ENCODE measurements at regions not wholly inside any gene's neighbourhood (a gene's known extent, or its start where the extent isn't known, plus 50 kb on each side); places are given as distances from the start of the nearest gene placed in this dataset.

DNA sequence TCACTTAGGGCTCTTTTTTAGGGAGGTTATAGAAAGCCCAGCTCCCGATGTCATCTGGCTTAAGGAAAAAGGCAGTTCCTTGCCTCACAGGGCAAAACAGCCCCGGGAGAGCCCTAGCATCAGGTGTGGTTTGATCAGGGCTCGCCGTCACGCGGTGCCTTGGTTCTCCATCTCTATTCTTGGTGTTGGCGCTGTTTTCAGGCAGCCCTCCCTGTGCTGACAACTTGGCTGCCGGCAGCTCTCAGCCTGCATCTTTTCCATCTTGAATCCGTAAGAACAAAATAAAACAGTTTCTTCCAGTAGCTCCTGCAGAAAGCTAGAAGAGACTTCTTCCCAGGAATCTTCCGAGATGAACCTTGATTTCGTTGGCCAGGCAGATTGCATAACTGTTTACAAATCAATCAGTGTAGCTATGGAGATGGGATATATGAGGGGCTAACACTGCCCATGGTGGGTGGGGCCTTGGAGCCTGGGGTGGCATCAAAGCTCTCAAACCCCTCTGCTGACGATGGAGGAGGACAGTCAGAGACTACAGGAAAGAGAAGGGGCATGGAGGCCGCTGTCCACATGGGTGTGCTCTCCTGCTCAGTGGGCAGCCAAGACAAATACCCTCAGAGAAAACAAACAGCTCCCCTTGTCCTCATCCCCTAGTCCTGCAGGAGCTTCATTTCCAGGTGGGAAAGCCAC, 370.7 kb upstream of the C1orf174 start:
- DNase-seq (ENCODE audit: low read depth in 2 of 2): no peak

DNA sequence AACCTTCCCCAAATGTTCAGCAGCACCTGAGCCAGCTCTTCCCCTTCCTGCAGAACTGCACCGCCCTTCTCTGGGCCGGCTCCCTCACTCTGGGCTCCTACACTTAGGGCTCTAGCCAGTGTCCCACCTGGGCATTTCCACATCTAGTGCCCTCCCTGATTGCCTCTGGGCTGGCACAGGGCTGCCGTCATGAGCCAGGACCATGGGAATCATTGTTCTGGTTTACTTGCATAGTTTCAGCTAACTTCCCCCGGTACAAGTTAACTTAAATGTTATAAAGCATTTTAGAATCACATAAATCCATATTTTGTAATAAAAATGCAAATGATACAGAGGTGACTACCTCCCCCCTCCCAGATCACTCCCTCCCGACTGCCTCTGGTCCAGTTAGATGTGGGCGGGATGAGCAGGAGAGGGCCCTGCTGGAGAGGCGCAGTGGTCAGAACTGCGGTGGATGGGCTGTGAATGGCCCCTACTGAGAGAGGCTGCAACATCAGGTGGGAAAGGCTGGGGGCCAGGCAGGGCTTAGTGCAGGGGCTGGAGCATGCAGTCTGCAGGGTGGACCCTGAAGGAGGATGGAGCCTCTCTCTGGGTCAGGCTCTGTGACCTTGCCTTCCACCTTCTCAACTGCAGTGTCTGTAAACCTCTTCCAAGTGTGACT, 371.4 kb upstream of the C1orf174 start:
- no peak for DNase-seq (ENCODE audit: low read depth in 2 of 2)

DNA sequence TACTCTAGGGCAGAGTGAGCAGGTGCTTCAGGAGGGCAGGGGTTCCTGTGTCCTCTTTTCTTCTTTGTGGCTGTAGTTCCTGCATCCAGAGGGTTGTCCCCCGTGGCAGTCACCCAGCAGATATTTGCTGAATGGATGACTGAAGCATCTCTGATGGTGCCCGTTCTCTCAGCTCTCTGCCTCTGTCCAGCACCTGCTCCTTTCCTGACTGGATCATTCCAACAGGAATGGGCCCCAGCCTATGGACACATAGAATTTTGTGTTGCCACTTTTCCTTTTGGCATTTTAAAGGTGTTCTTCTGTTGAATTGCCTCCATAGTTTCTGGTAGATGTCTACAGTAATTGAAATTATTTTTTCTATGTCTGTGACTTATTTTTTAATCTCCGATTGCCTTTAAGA, 372.5 kb upstream of the C1orf174 start:
- DNase-seq (ENCODE audit: low read depth in 2 of 2): no peak

DNA sequence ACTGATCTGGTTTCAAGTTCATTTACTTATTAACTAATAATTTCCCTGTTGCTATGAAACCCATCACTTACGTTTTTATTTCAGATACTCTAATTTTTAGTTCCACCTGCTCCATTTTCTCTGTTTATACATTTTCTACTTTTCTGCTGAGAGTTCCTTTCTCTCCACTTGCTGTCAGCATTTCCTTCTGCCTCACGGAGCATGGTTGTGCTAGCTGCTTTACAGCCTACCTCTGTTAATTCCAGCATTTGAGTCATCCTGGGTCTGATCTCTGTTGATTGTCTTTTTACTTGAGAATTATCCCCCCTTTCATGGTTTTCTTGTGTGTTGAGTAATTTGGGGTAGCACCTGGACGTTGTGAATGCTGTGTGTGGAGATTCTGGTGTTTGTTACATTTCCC, 373.2 kb upstream of the C1orf174 start:
- no peak for DNase-seq (ENCODE audit: low read depth in 2 of 2)

DNA sequence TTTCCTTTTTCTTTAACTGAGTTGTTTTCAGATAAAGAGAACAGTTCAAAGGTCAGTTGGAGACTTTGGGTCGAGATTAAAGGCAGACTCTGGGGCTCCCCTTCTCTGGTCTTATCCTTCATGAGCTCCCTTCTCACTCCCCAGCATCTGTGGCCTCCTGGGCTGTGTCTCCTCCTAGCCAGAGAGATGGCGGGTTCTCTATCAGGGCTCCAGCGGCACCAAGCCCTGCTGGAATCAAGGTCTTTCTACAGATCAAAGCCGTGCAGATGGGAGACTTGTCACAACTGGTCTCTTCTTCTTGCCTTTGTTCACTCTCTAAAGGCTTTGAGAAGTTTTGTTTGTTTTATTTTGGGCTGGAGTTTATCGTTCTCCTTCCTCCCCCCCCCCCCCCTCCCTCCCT, 373.7 kb upstream of the C1orf174 start:
- no peak for DNase-seq (ENCODE audit: low read depth in 2 of 2)

DNA sequence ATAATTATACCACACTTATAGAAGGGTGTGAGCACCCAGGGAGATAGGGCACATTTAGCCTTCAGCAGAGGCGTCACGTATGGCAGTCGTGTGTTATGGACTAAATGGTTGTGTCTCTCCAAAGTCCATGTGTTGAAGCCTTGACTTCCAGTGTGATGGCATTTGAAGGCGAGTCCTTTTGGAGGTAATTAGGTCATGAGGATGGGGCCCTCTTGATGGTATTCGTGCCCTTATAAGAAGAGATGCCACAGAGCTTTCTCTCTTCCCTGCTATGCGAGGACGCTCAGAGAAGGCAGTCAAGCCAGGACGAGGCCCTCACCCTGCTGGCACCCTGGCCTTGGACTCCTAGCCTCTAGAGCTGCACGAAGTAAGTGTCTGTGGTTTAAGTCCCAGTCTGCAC, 375.0 kb upstream of the C1orf174 start:
- DNase-seq (ENCODE audit: low read depth in 2 of 2): no peak

DNA sequence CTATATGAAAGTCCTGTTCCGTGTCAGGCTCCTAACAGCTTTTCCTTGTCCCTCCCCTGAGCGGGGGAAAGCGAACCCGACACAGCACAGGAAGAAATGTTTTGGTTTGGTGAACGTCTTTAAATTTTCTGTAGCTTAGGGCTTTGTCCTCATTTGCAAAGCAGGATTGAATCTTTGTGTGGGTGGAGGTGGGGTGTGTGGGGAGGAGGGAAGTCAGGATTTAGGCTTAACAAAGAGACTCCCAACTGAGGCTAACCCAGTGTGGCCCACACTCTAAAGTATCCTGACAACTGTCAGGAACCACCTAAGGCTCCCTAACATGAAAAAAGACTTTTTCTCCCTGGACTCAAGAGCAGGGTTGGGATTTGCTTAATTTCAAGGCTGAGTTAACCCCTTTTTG, 376.2 kb upstream of the C1orf174 start:
- DNase-seq (ENCODE audit: low read depth in 2 of 2): no peak

DNA sequence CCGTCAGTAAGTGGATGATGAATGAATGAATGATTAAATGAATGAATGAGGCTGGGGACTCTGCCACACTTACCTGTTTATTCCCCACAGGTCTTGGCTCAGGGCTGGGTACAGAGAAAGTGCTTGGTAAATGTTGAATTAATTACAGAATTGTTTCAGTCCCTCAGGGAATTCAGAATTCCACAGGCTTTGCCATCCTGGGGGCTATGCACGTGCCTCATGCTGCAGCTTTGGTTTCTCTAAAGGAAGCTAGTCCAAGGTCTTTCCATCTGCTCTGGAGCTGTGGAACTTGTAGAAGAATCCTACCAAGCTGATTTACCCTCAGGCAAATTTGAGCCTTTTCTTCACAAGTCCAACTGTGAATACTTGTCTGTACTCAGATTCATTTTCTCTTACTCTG, 376.8 kb upstream of the AJAP1 start:
- no peak for DNase-seq (ENCODE audit: low read depth in 2 of 2)

DNA sequence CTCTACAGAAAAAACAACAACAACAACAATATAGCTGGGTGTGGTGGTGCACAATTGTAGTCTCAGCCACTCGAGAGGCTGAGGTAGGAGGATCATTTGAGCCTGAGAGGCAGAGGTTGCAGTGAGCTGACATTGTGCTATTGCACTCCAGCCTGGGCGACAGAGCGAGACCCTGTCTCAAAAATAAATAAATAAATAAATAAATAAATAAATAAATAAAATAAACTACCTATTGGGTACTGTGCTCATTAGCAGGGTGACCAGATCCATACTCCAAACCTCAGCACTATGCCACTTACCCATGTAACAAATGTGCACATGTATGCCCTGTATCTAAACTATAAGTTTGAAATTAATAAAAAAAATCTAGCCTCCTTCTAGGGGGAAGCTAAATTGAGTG, 369.4 kb upstream of the AJAP1 start:
- no peak for DNase-seq (ENCODE audit: low read depth in 2 of 2)

DNA sequence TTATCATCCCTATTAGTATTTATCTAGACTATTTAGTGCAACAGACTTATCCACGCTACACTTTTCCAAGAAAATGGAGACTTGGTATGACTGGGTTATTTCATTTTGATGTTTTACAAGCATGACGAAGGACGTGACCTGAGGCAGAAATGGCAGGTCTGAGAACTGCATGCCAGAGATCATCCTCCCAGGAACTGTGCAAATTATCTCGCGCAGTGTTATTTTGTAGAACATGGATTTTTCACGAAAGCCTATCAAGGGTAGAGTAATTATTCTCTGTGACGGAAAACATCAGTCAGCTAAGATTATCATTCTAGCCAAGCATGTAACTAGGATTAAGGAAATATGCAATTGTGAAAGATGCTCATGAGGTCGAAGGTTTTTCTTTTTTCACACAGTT, 361.5 kb upstream of the AJAP1 start:
- DNase-seq (ENCODE audit: low read depth in 2 of 2): no peak

DNA sequence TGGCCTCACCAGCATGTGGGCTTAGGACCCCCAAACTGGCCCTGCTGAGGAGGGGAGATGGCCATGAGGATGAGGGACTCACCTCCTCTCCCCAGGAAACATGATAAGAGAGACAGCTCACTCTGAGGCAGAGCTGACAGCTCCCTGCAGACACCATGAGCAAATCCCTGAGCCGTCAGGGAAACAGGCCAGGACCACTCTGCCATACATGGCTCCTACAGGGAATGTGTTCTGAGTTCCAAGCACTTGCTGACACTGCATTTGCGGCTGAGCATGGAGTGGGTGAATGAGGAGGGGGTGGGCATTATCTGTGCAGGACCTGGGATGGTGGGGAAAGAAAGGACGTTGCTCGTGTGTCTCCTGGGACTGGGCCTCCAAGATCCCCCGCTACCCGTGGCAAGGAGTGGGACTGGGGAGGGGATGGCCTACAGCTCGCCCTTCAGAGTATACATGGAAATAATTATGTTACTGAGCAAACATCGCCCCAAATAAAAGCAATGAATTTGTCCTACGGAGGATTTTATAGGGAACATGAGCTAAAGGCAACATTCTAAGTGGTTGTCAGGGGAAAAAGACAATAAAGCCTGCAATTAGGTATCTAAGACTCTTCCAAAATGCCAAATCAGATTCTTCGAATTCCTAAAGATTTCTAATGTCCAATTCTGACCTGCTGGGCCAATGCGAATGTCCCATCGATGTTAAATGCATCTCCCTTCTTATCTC, 355.9 kb upstream of the AJAP1 start:
- no peak for DNase-seq (ENCODE audit: low read depth in 2 of 2)

DNA sequence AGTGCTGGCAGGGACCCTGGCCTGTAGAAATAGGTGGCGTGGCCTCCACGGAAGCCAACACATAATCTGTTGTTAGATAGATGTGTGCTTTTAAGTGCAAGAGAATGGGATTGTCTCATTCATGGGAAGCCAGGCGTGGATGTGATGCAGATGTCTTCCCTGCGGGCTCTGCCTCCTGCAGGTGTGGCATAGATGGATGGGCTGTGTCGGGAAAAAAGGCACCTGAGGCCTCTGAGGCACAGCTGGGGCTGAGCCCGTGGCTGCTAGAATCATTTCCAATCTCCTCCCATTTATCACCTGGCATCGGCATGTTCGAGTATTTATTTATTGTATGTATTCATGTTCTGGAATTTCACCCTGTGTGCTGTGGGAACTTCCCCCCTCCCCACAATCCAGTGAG, 353.4 kb upstream of the AJAP1 start:
- DNase-seq (ENCODE audit: low read depth in 2 of 2): no peak

DNA sequence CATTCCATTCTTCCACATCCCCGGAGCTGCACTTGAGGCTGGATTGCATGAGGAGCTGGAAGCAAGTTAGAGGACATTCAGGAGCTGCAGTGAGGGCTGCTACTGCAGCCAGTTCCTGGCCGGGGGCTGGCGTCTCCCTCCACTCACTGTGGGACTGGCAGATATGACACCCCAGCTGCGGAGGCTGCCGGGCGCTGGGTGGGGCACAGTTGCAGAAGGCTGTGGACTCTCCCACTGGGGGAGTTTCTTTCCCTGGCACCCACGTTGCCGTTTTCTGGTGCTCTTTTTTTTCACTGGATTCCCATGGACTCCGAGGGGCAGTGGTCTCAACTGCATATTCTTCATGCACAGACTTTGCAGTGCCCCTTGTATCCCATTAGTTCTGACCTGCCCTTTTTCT, 351.1 kb upstream of the AJAP1 start:
- no peak for DNase-seq (ENCODE audit: low read depth in 2 of 2)

DNA sequence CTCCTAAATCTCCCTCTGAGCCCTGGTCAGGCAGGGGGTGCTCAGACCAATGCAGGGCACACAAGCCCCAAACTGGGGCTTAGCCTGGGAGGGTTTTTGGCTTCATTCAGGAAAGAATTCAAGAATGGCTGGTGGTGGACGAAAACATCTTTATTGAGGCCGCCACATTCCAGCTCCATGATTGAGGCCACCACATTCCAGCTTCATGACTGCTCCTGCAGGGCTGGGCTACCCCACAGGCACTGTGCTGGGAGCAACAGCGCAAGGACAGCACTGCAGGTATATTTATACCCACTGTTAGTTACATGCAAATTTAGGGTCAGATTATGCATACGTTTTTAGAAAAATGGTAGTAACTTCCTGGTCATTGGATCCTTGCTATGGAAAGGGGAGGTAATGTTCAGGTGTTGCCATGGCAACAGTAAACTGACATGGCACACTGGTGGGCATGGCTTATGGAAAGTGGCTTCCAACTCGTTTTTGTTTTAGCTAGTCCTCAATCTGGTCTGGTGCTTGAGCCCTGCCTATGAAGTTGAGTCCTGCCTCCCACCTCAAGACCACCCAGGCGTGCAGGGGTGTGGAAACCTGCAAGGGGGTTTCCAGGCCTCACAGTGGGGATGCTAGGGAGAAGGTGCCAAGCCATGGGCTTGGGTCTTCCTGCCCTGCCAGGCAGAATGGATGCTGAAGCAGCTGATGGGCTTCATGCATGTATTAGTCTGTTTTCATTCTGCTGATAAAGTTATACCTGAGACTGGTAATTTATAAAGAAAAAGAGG, 348.7 kb upstream of the AJAP1 start:
- DNase-seq (ENCODE audit: low read depth in 2 of 2): no peak

DNA sequence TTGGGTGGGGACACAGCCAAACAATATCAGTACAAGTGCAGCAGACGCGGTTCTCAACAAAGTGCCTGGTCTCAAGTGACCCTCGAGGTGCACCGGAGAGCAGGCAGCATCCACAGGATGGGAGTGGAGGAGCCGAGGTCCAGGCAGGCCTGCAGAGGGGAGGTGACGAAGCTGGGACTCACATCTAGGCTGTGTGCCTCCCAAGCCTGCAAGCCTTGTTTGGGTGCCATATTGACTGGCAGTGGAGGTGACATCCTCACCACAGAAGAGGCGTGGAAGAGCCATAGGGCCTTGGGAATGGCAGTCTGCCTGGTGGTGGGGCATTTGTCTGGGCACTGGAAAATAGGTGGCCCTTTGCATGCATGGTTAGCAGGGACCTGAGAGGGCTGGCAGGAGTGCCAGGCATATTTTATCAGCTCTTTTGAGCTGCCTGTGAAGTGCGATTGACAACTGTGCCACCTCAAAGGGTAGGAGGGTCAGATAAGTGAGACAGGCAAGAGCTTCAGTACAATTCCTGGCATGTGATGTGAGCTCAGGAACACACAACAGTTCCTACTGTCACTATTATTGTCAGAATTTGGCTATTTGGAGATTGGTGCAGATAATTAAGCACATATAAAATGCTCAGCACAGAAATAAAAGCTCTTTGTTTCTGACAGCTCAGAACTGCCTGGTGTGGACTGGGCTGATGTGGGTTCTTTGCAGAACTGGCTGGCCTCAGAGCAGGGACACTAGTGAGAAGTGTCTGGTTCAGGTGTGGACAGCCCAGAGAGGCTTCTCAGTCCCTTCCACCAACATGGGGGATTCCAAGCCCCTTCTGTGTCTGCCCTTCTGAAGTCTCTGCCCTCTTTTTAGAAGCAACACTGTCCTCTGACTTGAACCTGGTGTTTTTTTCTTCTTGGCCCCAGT, 347.6 kb upstream of the AJAP1 start:
- no peak for DNase-seq (ENCODE audit: low read depth in 2 of 2)

DNA sequence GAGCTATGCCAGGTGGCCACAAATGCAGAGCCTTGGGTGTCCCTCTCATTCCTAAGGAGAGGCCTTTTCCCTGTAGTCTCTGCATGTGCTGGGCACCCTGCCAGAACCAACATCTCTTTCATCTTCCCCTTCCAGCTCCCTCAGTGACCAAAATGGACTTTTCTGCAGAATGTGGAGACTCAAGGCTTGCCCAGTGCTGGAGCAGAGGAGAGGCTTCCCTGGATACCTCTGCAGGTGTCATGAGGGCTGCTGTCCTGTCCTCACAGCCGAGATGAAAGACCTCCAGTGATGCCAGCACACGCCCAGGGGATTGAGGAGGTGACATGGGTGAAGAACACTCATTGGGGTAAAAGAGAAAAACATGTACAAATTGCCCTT, 347.0 kb upstream of the AJAP1 start:
- DNase-seq (ENCODE audit: low read depth in 2 of 2): no peak

DNA sequence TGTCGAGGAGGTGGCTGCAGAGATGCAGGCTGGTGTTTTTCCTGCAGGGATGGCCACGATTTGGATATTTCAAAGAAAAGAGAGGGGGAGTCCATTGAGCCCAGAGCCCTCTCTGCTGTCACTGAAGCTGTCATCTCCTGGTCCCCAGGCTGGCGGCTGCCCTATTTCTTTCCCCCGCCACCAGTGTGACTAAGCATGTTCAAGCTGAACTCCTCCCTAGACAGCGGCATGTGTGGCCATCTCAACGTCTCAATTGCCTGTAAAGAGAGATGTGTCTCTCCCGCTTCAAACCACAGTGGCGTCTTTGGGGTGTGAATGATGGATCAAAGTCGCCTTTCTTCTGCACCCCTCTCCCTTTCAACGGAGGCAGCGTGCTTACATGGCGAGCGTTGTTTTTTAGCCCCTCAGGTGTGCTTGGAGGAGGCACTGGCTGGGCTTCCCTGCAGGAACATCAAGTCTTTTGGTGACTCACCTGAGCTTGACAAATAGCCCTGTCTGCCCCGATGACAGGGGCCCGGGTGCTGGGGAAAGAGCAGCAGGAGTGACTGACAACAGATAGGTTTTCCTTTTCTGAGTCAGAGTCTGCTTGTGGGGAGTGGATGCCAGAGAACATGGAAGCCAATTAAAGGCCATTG, 346.4 kb upstream of the AJAP1 start:
- no peak for DNase-seq (ENCODE audit: low read depth in 2 of 2)

DNA sequence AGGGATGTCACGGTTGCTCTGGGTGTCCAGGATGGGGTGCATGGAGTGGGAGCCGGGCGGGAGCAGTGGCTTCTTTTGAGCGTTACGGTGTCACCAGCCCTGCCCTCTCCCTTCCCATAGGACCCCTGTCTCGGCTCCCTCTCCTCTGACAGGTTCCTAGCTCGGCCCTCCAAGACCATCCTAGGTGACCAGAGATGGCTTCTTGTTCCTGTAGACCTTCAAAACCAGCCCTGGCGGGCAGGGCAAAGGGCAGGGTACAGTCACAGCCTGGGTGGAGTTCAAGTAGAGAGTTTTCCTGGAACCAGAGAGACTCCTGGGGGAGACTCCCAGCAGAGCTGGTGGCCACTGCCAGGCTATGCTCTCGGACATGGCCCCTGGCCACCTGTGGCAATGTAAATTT, 345.6 kb upstream of the AJAP1 start:
- no peak for DNase-seq (ENCODE audit: low read depth in 2 of 2)

DNA sequence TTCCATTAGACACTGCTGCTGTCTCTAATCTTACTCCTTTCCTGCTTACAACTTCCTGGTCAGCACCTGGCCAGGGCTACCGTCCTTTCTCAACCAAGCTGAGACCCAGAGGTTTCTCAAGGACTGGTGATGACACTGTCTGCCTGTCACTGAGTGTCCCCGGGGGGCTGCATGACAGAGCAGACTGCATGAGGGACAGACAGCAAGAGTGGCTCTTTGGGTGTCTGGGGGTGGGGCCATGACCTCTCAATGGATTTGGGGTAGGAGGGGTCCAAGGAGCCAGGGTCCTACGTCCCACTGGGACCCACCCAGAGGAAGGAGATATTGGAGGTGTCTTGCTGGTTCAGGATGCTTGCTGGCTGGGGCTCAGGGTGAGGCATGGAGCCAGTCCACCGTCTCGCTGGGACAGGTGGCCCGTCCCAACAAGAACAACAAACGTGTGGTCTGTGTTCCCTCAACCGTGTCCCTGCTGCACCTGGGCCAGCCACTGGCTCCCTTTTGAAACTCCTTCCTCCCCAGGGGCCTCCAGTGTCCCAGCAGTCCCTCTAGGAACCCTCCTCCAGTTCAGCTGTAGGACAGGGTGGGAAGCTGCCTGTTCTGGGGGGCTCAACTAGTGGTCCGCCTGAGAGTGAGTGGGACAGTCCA, 344.6 kb upstream of the AJAP1 start:
- DNase-seq (ENCODE audit: low read depth in 2 of 2): no peak

DNA sequence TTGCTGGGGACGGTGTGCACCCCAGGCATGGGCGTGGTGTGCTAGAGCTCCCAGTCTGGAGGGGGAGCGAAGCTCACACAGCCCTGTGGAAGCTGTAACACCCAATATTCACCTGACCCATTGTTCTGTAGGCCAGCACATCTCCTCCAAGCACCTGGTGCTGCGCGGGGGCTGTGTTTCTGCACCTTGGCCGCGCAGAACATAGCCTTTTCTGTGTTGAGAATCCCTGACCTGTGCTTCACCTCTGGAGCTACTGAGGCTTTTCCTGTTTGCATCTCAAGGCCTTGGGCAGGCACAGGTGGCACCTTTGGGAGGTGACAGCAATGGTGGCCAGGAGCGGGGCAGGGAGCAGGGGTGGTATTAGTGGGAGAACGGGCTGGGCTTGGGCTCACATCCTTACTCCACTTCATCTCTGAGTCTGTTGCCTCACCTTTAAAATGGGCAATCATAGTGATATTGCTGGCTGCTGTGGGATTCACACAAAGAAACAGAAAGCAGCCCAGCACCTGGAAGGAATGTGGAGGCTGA, 343.9 kb upstream of the AJAP1 start:
- DNase-seq (ENCODE audit: low read depth in 2 of 2): no peak
